HepG2 (cell line): ENCODE measurements at regions not wholly inside any gene's neighbourhood (a gene's known extent, or its start where the extent isn't known, plus 50 kb on each side); places are given as distances from the start of the nearest gene placed in this dataset.

Experiments
- CCDC6 ChIP-seq: sonication (generic); formaldehyde crosslinking; IDR thresholded peaks from 2 replicates; pipeline ENCODE4 v1.8.1; 2022; ENCODE audit warnings: mild to moderate bottlenecking, missing genetic modification reagents, moderate library complexity
- CTCF ChIP-seq: sonication (generic); formaldehyde crosslinking; IDR thresholded peaks from 2 replicates; pipeline ENCODE4 v1.5.0; 2020; ENCODE audit warnings: mild to moderate bottlenecking, missing genetic modification reagents, moderate library complexity
- HOXA7 ChIP-seq: sonication (generic); formaldehyde crosslinking; IDR thresholded peaks from 2 replicates; pipeline ENCODE4 v1.8.1; 2022; ENCODE audit warnings: mild to moderate bottlenecking, missing genetic modification reagents, moderate library complexity
- KLF16 ChIP-seq, 2 experiments: sonication (generic) in 1 of 2; formaldehyde crosslinking in 1 of 2; IDR thresholded peaks; 2 replicates each; pipeline versions ENCODE4 v1.6.1 to v1.8.0; 2016 to 2023; ENCODE audit warnings: missing genetic modification reagents in 2 of 2, missing compliant biosample characterization in 1 of 2
- SP2 ChIP-seq: sonication (generic); formaldehyde crosslinking; IDR thresholded peaks from 2 replicates; pipeline ENCODE4 v1.5.1; 2020; ENCODE audit warnings: mild to moderate bottlenecking, missing genetic modification reagents
- ZBTB49 ChIP-seq: sonication (generic); formaldehyde crosslinking; IDR thresholded peaks from 2 replicates; pipeline ENCODE4 v1.4.0; 2020; ENCODE audit warnings: missing genetic modification reagents, borderline replicate concordance
- ZNF513 ChIP-seq: sonication (generic); formaldehyde crosslinking; conservative IDR thresholded peaks from 2 replicates; pipeline ENCODE4 v1.5.0; 2020; ENCODE audit warnings: missing genetic modification reagents
- ZNF609 ChIP-seq: sonication (generic); formaldehyde crosslinking; IDR thresholded peaks from 2 replicates; pipeline ENCODE4 v1.4.0; 2020; ENCODE audit warnings: mild to moderate bottlenecking, missing genetic modification reagents, borderline replicate concordance

- TF ChIP-seq SP2 (no peak), KLF16 (CRISPR knock-in tag; IDR thresholded peaks at IDR 0.05) (no peak), CCDC6 (CRISPR knock-in tag) (no peak), CTCF (CRISPR knock-in tag) (no peak), ZNF609 (CRISPR knock-in tag) (no peak), ZBTB49 (CRISPR knock-in tag) (no peak), HOXA7 (CRISPR knock-in tag) (no peak), ZNF513 (CRISPR knock-in tag) (no peak)
Observed at GRCh38 chr7:55310287-55311025, 54.7 kb upstream of the LANCL2 start.
